Ovary (tissue), 7 donors: ENCODE measurements at regions not wholly inside any gene's neighbourhood (a gene's known extent, or its start where the extent isn't known, plus 50 kb on each side); places are given as distances from the start of the nearest gene placed in this dataset.

ENCODE experiments used
- DNase-seq, 5 donors: peaks; one replicate each; pipeline ENCODE4 v3.0.0-alpha.2; 2019 to 2020
- H3K27ac ChIP-seq, 2 donors: fragments of 200-600 bp; one replicate each; pipeline versions ENCODE4 v1.5.1 to v1.8.0; 2019 to 2022
- H3K27me3 ChIP-seq: fragments of 200-600 bp; one replicate; pipeline ENCODE4 v1.8.0; 2022
- H3K36me3 ChIP-seq: fragments of 200-600 bp; sonication (generic); one replicate; pipeline ENCODE4 v1.5.1; 2019
- H3K4me1 ChIP-seq: one replicate; pipeline ENCODE4 v1.8.1; 2013; ENCODE audit warnings: mild to moderate bottlenecking, moderate library complexity; ENCODE audit not compliant: insufficient read depth
- H3K4me3 ChIP-seq: fragments of 200-600 bp; sonication (generic); one replicate; pipeline ENCODE4 v1.5.1; 2017
- H3K9me3 ChIP-seq, 2 donors: fragments of 200-600 bp in 1 of 2; sonication (generic) in 1 of 2; one replicate each; pipeline versions ENCODE4 v1.5.1 to v1.8.1; 2013 to 2019; ENCODE audit warnings: mild to moderate bottlenecking in 1 of 2, moderate library complexity in 1 of 2
- CTCF ChIP-seq, 3 donors: fragments of 450-650 bp in 2 of 3; fragments of 200-600 bp in 1 of 3; IDR thresholded peaks; one replicate each; pipeline versions ENCODE4 v1.5.1 to v1.8.0; 2016 to 2022; ENCODE audit warnings: antibody characterized with exemption in 3 of 3, mild to moderate bottlenecking in 1 of 3
- EP300 ChIP-seq: sonication (generic); formaldehyde crosslinking; IDR thresholded peaks from one replicate; pipeline ENCODE4 v1.6.1; 2017; ENCODE audit warnings: antibody characterized with exemption
- POLR2A ChIP-seq: fragments of 450-650 bp; IDR thresholded peaks from one replicate; pipeline ENCODE4 v1.6.1; 2017; ENCODE audit warnings: antibody characterized with exemption, mild to moderate bottlenecking, moderate library complexity
- WGBS, 3 donors: extraction: QIAGEN DNeasy Blood & Tissue Kit in 1 of 3; methylation state at CpG; one replicate each; pipeline versions ENCODE4 v1.1.5 to v1.1.7; 2013 to 2017; 5-methylcytosine and 5-hydroxymethylcytosine counted together
- intact Hi-C, 4 donors: fragments of 100-400 bp; cut with DNase I; formaldehyde crosslinking; loops; one replicate each; pipeline versions ENCODE4 v1.11.0 to v1.15.1; 2022 to 2023
- donor health status: DM: no; HTN: no; CAD: no; lungs with moderate emphysema.
- donor health status: DM: no; HTN: no; CAD: no.
- donor health status: Bipolar disorder and iron deficiency.
- donor health status: DM: no; HTN: no; CAD: no.
- donor health status: DM: yes; HTN: yes; CAD: no.

DNA sequence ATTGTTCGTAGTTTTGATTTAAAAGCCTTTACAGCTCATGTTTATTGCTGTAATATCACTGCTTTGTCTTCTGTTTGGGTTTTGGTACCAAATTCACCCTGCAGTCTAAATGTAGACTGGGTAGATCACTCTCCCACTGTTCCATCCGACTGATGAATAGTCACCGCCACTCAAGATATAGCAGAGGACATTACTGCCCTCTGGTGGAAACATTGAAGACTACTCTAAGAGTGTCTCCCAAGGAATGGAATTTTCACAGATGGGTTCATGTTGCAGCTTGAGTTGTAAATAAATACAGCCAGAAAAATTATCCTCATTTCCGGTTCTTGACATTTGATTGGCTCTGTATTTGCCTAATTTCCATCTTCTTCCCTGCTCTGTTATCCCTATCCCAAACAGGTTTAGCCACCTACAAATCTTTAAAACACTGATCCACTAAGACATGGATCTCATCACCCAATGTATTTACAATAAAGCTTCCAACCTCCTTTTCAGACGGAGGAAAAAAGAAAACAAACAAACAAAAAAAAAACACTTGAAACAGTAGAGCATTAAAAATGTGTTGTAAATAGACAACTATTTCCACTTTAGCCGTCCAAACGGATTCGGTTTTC, 198.3 kb upstream of the CPNE8 start:
- Histone ChIP-seq H3K27ac (no peak overlapping the region), H3K4me1 (no peaks in the 10 kb centered on the region), H3K4me3 (no peak overlapping the region), H3K36me3 (no peaks in the 10 kb centered on the region), H3K9me3 (no peaks in the 10 kb centered on the region), H3K27me3 (no peaks in the 10 kb centered on the region)
- TF ChIP-seq POLR2A, result no peak
- TF ChIP-seq CTCF (IDR thresholded peaks at IDR 0.05), result peak; percentile 17 to 27 (median 22)
- DNase-seq, result no peak
- intact Hi-C loops, result loop anchor here in 1 of 4 donors (10.0 kb wide), 1 partner anchor 769 kb away; no protein-coding TSS in a partner anchor
- 14 to 24% (median 20%) methylated on average over 8 of the region's 8 CpGs for WGBS, 3 donors

DNA sequence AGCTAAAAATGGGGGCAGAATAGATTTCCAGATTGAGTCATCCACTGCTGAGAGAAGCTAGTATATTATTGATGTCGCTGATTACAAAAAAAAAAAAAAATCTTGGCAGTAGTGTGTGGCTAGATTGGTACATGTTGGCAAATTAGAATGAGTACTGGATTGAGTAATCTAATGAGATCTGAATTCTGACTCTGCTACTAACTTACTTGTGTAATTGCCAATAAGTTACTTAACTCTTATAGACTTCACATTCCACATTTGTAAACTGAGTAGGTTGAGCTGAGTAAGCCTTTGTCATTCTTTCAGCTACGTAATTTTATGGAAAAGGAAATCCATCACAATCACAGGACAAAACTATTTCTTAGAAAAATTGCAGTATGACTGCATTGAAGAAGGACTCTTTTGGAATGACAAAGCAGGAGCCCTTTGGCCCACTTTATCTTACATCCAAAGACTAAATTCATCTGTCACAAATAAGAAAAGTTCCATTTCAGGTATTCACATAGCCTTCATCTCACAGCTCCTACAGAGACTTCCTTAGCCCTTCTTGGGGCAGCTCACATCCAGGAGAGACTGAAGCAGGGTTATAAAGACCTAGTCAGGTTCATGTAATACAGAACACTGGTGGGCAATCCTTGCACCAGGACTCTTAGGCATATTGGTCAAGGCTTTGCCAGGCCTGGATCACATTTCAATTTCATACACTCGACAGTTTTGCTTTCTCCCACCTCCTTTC, 197.3 kb upstream of the CPNE8 start:
- 86 to 94% (median 87%) methylated on average over 3 of the region's 3 CpGs for WGBS, 3 donors
- Histone ChIP-seq H3K9me3 (no peaks in the 10 kb centered on the region), H3K27ac (no peak overlapping the region), H3K27me3 (no peaks in the 10 kb centered on the region), H3K36me3 (no peaks in the 10 kb centered on the region), H3K4me1 (no peaks in the 10 kb centered on the region), H3K4me3 (no peak overlapping the region)
- no peak for DNase-seq
- TF ChIP-seq POLR2A (no peak), EP300 (no peak), CTCF (IDR thresholded peaks at IDR 0.05) (no peak)
- intact Hi-C loops, result loop anchor here in 1 of 4 donors (10.0 kb wide), 1 partner anchor 768 kb away; no protein-coding TSS in a partner anchor

DNA sequence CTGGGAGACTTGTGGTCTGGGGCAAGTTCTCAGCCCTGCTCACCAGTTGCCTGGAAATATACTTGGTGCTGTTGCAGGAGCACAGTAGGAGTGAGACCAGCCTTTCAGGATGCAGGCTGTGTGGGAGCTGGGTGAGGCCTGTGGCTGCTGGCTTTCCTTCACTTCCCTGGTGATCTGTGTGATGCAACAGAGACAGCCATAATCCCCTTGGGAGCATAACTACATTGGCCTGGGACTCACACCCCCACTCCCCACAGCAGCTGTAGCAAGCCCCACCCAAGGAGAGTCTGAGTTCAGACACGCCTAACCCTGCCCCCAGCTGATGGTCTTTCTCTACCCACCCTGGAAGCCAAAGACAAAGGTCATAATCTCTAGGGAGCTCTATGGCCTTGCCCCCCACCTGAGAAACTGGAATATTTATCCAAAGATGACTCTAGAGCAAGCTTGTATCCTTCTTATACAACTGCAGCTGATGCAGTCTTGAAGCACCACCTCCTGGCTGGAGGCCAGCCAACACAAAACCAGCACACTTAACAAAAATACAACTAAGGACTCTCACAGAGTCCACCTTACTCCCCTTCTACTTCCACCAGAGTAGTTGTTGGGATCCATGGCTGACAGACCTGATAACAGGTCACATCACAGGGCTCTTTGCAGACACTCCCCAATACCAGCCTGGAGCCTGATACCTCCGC, 190.4 kb upstream of the CPNE8 start:
- no peak for TF ChIP-seq POLR2A
- DNase-seq, result no peak
- H3K9me3 ChIP-seq, result no peaks in the 10 kb centered on the region
- H3K27me3 ChIP-seq, result no peaks in the 10 kb centered on the region
- H3K27ac ChIP-seq, result no peak overlapping the region
- WGBS, 3 donors, result 89 to 91% (median 89%) methylated on average over 2 of the region's 2 CpGs
- intact Hi-C loops, result no loop called here
- H3K4me3 ChIP-seq, result no peak overlapping the region
- no peaks in the 10 kb centered on the region for H3K4me1 ChIP-seq
- H3K36me3 ChIP-seq, result no peaks in the 10 kb centered on the region

GRCh38 chr12:39081910-39082309, 176.5 kb upstream of the CPNE8 start:
- Histone ChIP-seq H3K27me3 (no peaks in the 10 kb centered on the region), H3K9me3 (no peaks in the 10 kb centered on the region), H3K4me3 (no peak overlapping the region), H3K36me3 (no peaks in the 10 kb centered on the region), H3K27ac (no peak overlapping the region), H3K4me1 (no peaks in the 10 kb centered on the region)
- intact Hi-C loops, result no loop called here
- TF ChIP-seq POLR2A (no peak), EP300 (no peak), CTCF (IDR thresholded peaks at IDR 0.05) (no peak)
- no peak for DNase-seq
- 89 to 94% (median 92%) methylated on average over 1 of the region's 1 CpG for WGBS, 3 donors
